CD4-positive, alpha-beta T cell treated with Interleukin-10 for 1 hour (primary cell): ENCODE measurements at regions not wholly inside any gene's neighbourhood (a gene's known extent, or its start where the extent isn't known, plus 50 kb on each side); places are given as distances from the start of the nearest gene placed in this dataset.

ENCODE experiments used
- DNase-seq: peaks from one replicate; pipeline ENCODE4 v3.0.0-alpha.2; 2020

GRCh38 chr6:92791403-92791802, 628.0 kb downstream of the EPHA7 start:
- no peak for DNase-seq

- DNase-seq, result no peak
Observed at GRCh38 chr6:92790381-92790780, 629.0 kb downstream of the EPHA7 start.

GRCh38 chr6:92784235-92784634, 635.1 kb downstream of the EPHA7 start:
- DNase-seq, result no peak

- DNase-seq, result no peak
Observed at GRCh38 chr6:92779746-92780145, 639.6 kb downstream of the EPHA7 start.

- DNase-seq, result no peak
Observed at GRCh38 chr6:92777146-92777740, 642.1 kb downstream of the EPHA7 start.

- no peak for DNase-seq
Observed at GRCh38 chr6:92770540-92770939, 648.8 kb downstream of the EPHA7 start.

GRCh38 chr6:92767101-92767500, 652.3 kb downstream of the EPHA7 start:
- no peak for DNase-seq

GRCh38 chr6:92763680-92764079, 655.7 kb downstream of the EPHA7 start:
- DNase-seq, result no peak

GRCh38 chr6:92763274-92763584, 656.1 kb downstream of the EPHA7 start:
- no peak for DNase-seq

GRCh38 chr6:92762443-92763273, 656.7 kb downstream of the EPHA7 start:
- no peak for DNase-seq

GRCh38 chr6:92759178-92759577, 660.2 kb downstream of the EPHA7 start:
- no peak for DNase-seq

GRCh38 chr6:92757925-92758324, 661.4 kb downstream of the EPHA7 start:
- DNase-seq, result no peak

- DNase-seq, result no peak
Observed at GRCh38 chr6:92756912-92757311, 662.4 kb downstream of the EPHA7 start.

GRCh38 chr6:92753956-92754355, 665.4 kb downstream of the EPHA7 start:
- no peak for DNase-seq

GRCh38 chr6:92752114-92752513, 667.2 kb downstream of the EPHA7 start:
- DNase-seq, result no peak

GRCh38 chr6:92748131-92748530, 671.2 kb downstream of the EPHA7 start:
- no peak for DNase-seq

- DNase-seq, result no peak
Observed at GRCh38 chr6:92737983-92738382, 681.4 kb downstream of the EPHA7 start.

- peak; percentile 1 for DNase-seq
Observed at GRCh38 chr6:92723390-92723931, 695.9 kb downstream of the EPHA7 start.

- DNase-seq, result no peak
Observed at GRCh38 chr6:92719773-92720172, 699.6 kb downstream of the EPHA7 start.

- DNase-seq, result no peak
Observed at GRCh38 chr6:92716638-92717037, 702.7 kb downstream of the EPHA7 start.

GRCh38 chr6:92715991-92716390, 703.4 kb downstream of the EPHA7 start:
- no peak for DNase-seq

GRCh38 chr6:92714346-92714745, 705.0 kb downstream of the EPHA7 start:
- no peak for DNase-seq

- DNase-seq, result no peak
Observed at GRCh38 chr6:92710048-92710447, 709.3 kb downstream of the EPHA7 start.

GRCh38 chr6:92708945-92709344, 710.4 kb downstream of the EPHA7 start:
- DNase-seq, result no peak

GRCh38 chr6:92708270-92708669, 711.1 kb downstream of the EPHA7 start:
- DNase-seq, result no peak
